ENCODE measurements at regions not wholly inside any gene's neighbourhood (a gene's known extent, or its start where the extent isn't known, plus 50 kb on each side); places are given as distances from the start of the nearest gene placed in this dataset.

- no peak for DNase-seq
Measured at GRCh38 chr7:85564861-85565260, 378.0 kb upstream of the SEMA3D start.

GRCh38 chr7:85561706-85562105 is 374.9 kb upstream of the SEMA3D start:
- DNase-seq: no peak

GRCh38 chr7:85554236-85555178 is 367.7 kb upstream of the SEMA3D start:
- no peak for DNase-seq

GRCh38 chr7:85535974-85536729 is 349.3 kb upstream of the SEMA3D start:
- DNase-seq: no peak

GRCh38 chr7:85529831-85530230 is 343.0 kb upstream of the SEMA3D start:
- no peak for DNase-seq

GRCh38 chr7:85529201-85529600 is 342.3 kb upstream of the SEMA3D start:
- no peak for DNase-seq

- no peak for DNase-seq
Measured at GRCh38 chr7:85528581-85528980, 341.7 kb upstream of the SEMA3D start.

GRCh38 chr7:85525676-85526075 is 338.8 kb upstream of the SEMA3D start:
- no peak for DNase-seq

- DNase-seq: peak; percentile 8
Measured at GRCh38 chr7:85522070-85522469, 335.2 kb upstream of the SEMA3D start.

- no peak for DNase-seq
Measured at GRCh38 chr7:85521108-85521694, 334.3 kb upstream of the SEMA3D start.

- no peak for DNase-seq
Measured at GRCh38 chr7:85520175-85520574, 333.3 kb upstream of the SEMA3D start.

GRCh38 chr7:85516675-85517074 is 329.8 kb upstream of the SEMA3D start:
- no peak for DNase-seq

GRCh38 chr7:85512790-85513189 is 325.9 kb upstream of the SEMA3D start:
- DNase-seq: no peak

GRCh38 chr7:85510287-85510686 is 323.4 kb upstream of the SEMA3D start:
- DNase-seq: no peak

- DNase-seq: no peak
Measured at GRCh38 chr7:85509476-85509875, 322.6 kb upstream of the SEMA3D start.

GRCh38 chr7:85508642-85509410 is 322.0 kb upstream of the SEMA3D start:
- no peak for DNase-seq

- no peak for DNase-seq
Measured at GRCh38 chr7:85498031-85498430, 311.2 kb upstream of the SEMA3D start.

GRCh38 chr7:85489498-85489897 is 302.6 kb upstream of the SEMA3D start:
- no peak for DNase-seq

- DNase-seq: no peak
Measured at GRCh38 chr7:85488406-85488805, 301.6 kb upstream of the SEMA3D start.

- DNase-seq: no peak
Measured at GRCh38 chr7:85483177-85483576, 296.3 kb upstream of the SEMA3D start.

- no peak for DNase-seq
Measured at GRCh38 chr7:85480666-85481065, 293.8 kb upstream of the SEMA3D start.

GRCh38 chr7:85479918-85480643 is 293.2 kb upstream of the SEMA3D start:
- DNase-seq: no peak

All from NCI-H510A (cell line).